GM18505 (cell line): ENCODE measurements at regions not wholly inside any gene's neighbourhood (a gene's known extent, or its start where the extent isn't known, plus 50 kb on each side); places are given as distances from the start of the nearest gene placed in this dataset.

Experiments used
- ATAC-seq: cut with Tn5 transposase; IDR thresholded peaks from one replicate; pipeline ENCODE4 v1.9.1; 2021; ENCODE audit not compliant: unreplicated experiment
- POLR2A ChIP-seq: IDR thresholded peaks from 4 replicates; pipeline ENCODE4 v1.6.1; 2011; ENCODE audit warnings: borderline replicate concordance; ENCODE audit not compliant: insufficient read depth, insufficient read length; ENCODE audit errors: extremely low read depth

DNA sequence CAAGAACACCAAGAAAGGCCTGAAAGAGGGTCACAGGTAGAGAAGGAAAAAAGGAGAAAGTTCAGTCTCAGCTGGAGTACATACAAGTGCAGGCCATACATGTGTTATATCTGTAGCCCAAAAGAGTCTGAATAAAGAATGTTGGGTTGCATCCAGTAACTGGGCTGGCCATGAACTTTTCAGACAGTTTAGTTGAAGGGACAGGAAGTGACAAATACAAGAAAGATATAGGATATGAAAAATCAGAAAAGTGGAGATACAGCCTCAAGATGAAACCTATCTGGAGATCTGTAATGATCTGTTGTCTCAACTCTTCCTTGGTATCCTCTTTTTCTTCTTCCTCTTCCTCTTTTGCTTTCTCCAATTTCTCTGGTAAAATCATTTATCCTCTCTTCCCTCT is 671.7 kb downstream of the MECOM start:
- ATAC-seq = no peak

DNA sequence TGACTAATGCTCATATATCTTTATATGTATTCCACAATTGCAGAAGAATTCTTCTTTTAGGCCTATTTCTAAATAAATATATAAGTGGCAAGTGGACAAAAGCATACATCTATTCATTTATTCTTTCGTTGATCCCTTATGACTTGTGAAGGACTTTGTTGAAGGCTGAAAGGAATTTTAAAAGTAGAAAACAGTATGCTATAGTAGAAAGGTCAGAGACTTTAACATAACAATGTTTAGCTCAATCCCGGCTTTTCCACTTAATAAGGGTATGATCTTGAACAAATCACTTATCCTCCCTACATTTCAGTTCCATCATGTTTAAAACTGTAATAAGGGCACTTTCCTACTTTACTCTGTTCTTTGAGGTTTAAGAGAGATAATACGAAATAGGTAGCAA is 672.9 kb downstream of the MECOM start:
- no peak for TF ChIP-seq POLR2A
- no peak for ATAC-seq

More for the DNA sequence above, 671.7 kb downstream of the MECOM start:
- no peak for TF ChIP-seq POLR2A

DNA sequence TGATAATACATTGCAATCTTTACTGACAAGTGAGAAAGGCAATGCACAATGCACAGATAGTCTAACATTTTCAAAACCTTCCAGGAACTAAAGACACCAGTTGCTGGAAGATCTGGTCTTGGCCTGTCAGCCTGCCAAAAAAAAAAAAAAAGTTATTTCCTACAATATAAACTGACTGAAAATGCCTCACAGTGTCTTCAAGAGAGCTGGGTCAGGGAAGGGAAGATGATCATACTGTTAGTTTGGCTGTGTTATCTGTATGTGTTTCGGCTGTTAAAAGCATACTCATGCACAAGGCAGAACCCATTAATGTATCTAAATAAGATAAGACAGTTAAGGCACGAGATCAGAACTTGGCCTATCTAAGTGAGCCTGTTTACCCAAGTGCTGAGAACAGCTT is 673.4 kb downstream of the MECOM start:
- TF ChIP-seq POLR2A = no peak
- no peak for ATAC-seq

DNA sequence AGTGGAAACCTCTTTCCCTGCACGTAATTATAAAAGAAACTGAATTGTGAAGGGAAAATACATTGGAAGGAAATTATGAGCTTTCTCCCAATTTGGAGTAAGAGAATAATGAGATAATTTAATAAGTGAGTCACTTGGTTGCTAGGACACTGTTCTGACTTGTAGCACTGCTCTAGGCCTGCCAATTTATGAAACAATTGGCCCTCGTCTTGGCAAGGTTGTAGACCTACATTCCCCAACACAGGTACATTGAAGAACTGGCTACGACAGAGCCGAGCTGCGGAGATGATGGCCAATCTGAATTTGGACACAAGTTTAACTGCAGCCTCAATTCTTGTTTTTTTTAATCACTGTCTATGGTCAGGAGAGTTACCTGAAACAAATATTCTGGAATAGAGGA is 674.1 kb downstream of the MECOM start:
- no peak for TF ChIP-seq POLR2A
- no peak for ATAC-seq

DNA sequence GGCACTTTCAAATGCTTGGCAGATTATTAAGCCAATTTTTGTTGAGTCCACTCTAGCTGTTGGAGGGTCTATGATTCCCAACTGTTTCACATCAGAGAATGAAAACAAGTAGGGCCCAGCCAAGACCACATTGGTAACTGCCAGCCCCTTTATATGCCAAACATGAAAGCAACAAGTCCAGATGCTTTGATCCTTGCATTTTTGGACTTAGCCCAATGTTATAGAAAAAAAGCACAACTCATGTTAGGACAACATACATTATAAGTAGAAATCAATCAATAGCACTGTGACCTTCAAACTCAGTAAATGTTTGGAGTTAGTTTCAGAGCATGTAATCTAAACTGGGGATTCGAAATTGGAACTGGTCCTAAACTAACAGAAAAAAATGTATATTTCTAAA is 674.7 kb downstream of the MECOM start:
- no peak for ATAC-seq
- no peak for TF ChIP-seq POLR2A

DNA sequence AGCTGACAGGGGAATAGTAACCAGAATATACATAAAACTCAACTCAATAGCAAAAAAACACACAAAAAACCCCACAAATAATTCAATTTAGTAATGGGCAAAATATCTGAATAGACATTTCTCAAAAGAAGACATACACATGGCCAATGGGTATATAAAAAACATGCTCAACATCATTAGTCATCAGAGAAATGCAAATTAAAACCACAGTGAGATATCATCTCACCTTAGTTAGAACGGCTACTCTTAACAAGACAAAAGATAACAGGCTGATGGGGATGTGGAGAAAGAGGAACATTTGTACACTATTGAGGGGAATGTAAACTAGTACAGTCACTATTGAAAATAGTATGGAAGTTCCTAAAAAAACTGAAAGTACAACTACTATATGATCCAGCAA is 678.6 kb downstream of the MECOM start:
- no peak for ATAC-seq
- no peak for TF ChIP-seq POLR2A

DNA sequence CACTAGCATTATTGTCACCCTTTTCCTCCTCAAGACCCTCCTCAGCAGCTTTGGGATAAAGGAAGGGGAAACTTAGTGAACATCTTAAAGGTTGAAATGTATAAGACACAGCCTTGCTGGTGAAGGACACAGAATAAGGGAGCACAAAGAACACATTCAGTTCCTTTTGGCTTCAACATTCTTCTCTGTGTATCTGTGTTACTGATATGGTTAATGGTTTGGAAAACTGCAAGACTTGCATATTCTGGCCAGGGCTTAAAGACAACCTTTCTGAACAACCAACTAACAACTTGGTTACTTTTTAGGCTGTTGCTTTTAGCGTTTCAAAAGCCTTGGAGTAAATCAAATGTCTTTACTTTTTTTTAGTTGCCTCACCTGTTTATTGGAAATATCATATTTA is 680.5 kb downstream of the MECOM start:
- TF ChIP-seq POLR2A = no peak
- no peak for ATAC-seq

DNA sequence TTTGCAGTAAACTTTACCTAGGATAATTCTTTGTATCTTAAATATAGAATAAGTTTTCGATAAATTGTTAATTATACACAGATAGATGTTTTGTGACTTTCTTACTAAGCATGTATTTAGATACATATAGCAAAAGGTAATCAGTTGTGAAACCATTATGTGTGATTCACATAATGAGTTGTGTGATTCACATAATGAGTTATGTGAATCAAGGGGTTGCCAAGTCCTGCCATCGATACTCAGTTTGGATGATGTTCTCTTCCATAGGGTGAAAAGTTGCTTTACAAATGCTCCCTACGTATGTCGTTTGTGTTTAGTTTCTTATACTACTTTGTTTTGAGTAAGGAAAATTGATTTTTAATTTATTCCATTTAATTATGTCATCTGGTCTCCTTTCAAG is 682.1 kb downstream of the MECOM start:
- ATAC-seq = no peak
- no peak for TF ChIP-seq POLR2A

DNA sequence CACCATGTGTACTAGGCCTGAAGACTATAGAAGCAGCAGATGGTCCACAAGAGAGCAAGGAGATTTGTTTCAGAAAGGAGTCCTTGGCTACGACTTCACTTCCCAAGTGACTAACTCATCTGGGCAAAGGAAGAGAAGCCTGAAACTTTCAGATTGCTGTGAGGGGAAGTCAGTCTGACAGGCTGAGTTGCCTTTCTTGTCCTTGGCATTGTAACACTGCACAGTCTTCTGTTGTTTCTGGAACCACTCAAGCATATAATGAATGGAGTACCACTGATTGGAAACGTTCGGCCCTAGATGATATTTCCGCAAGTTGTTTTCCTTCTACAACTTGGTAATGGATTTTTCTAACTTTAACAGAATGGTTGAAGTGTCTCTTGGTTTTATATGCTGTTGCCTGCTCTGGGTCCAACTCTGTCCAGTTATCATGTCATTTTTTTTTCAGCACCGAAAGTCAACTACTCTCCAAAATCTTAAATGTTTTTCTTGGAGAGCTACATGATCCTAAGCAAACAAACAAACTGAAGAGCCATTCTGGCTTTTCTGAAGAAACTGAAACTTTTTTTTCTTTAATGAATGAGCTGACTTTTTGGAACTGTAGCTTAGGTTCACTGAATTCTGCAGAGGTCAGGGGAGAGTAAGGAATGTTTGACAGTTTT is 685.7 kb downstream of the MECOM start:
- no peak for ATAC-seq
- no peak for TF ChIP-seq POLR2A

DNA sequence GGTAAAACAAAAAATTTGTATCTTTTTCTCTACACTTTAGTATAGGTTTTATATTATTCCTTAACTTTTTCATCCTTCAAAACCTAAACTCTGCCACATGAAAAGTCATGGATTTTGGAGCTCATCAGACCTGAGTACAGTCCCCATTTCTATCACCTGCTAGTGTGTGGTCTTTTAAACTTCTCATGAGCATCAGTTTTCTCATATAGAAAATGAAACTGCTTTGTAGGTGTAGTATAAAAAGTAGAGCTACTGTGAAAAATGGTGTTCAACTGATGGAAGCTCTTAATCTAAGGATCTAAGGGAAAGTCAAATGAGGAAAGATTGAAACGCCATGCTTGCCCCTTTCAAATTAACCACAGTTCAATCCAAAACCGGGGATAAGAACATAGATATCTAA is 686.5 kb downstream of the MECOM start:
- TF ChIP-seq POLR2A = no peak
- no peak for ATAC-seq

DNA sequence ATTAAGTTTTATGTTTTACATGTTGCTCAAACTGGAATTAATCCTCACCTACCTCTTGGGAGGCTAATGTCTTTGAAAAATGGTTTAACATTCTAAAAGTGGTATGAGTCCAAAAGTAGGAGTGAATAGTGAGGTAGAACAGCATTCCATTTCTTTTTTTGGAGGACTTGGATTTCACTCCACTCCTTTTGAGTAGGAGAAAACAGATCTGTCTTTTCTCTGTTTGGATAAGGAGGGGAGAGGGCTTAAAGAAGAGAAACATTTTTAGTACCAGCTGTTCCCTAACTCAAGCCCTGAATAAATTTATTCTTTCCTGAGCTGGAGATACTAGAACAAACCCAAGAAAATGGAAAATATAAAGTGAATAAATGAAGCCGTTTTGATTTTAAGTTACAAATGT is 687.9 kb downstream of the MECOM start:
- no peak for TF ChIP-seq POLR2A
- no peak for ATAC-seq

DNA sequence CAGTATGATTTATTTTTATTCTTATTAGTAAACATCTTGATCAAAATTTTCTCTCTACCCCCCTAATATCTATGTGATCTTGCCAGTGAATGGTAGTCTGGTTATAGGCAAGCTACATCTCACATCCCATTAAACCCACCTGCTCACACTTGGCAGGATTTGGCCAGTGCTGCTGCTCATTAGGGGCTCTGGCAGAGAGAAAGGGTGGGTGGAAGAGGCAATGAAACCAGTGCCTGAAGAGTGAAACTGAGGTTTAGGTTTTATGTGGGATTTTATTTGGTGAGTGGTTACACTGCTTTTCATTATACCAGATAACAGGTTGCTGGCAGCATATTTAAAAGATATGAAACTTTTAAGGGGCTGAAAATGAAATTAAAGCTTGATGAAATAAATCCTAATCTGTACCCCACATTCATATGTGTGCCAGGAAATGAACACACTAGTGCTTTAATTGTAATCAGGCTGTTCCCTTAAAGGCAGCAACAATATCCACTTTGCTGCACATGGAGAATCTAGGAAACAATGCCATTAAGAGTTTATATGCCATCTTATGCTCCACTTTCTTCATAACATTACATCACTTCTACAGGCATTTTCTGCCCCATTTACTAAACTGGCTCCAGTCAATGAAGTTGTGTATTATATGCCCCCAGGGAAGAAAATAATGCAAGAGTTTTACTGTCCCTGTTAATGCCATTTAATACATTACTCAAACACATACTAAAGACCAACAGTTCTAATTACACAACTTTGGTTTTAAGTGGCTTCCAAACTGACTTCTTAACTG is 688.7 kb downstream of the MECOM start:
- no peak for TF ChIP-seq POLR2A
- ATAC-seq = no peak

DNA sequence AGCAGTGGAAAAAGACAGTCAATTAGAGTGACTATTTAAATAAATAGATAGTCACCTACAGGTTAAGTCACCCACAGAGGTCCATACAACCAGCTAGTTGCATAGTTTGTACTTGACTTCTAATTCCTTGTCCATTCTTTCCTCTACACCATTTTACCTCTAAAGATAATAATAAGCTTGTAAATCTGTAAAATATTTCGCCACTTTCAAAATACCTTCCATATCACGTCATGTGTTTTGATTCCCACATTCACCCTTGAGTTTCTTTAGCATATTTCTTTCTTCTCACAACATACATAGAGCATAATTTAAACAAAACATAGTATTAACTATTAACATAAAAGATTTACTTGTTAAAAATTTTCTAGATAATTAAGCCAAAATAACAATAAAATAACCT is 689.6 kb downstream of the MECOM start:
- ATAC-seq = no peak
- TF ChIP-seq POLR2A = no peak

DNA sequence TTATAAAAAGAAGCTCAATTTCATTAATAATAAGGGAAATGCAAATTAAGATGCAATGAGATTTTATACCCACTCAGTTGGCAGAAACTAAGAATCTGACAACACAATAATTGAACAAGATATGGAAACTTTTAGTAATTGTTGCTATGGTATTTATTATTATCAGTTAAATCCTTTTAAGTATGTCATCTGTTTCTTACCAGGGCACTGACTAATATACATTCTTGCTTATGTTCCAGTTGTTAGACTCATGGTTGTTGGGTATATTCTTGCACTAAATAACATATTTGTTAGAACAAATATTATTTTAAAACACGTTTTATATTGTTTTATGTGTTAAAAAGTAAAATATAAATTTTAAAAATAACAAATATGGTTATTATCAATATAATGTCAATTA is 690.3 kb downstream of the MECOM start:
- no peak for TF ChIP-seq POLR2A
- ATAC-seq = no peak

DNA sequence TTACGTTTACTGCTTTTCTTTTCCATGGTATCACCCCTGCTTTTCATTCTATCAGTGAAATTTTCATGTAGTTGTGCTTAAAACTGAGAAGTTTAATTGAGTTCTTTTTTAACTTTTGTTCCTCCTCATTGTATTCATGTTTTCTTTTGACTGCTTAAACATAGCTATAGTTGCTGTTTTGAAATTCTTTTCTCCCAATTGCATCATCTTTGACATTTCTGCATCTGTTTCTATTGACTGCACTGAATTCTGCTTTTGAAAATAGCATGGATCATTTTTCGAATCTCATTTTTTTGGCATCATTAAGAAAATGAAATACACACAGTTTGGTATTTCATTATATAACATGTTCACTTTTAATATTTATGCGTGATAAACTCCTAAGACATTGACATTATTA is 694.9 kb downstream of the MECOM start:
- no peak for TF ChIP-seq POLR2A
- no peak for ATAC-seq

DNA sequence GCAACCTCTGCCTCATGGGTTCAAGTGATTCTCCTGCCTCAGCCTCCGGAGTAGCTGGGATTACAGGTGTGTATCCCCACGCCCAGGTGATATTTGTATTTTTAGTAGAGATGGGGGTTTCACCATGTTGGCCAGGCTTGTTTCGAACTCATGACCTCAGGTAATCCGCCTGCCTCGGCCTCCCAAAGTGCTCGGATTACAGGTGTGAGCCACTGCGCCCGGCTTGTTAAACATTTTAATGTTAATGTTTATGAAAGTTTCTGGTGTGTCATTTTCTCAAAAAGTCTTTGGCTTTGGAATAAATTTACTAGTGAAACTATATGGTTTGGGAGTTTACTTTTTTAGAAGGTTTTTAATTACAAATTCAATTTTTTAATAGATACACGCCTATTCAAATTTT is 698.8 kb downstream of the MECOM start:
- no peak for TF ChIP-seq POLR2A
- ATAC-seq = no peak

DNA sequence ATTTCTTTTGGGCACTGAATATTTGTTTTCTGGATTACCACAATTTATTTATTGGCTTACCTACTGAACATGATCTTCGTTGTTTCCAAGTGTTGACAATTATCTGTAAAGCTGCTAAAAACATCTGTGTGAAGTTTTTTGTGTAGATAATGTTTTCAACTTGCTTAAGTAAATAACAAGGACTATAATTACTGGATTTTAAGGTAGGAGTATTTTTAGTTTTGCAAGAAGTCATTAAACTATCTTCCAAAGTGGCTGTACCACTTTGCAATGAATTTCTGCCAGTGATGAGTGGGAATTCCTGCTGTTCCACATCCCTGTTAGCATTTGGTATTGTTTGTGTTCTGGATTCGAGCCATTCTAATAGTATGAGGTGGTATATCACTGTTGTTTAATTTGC is 702.2 kb downstream of the MECOM start:
- no peak for TF ChIP-seq POLR2A
- ATAC-seq = no peak
